ENCODE measurements at regions not wholly inside any gene's neighbourhood (a gene's known extent, or its start where the extent isn't known, plus 50 kb on each side); places are given as distances from the start of the nearest gene placed in this dataset.
"Not testable (repeated sequence)": the region's sequence is repeated elsewhere in the genome, so short reads cannot be mapped to it uniquely, and the experiment has no call there.

GRCh38 chr1:149711651-149712050 is 70.8 kb upstream of the FCGR1A start:
- TF ChIP-seq, protein P1, sequence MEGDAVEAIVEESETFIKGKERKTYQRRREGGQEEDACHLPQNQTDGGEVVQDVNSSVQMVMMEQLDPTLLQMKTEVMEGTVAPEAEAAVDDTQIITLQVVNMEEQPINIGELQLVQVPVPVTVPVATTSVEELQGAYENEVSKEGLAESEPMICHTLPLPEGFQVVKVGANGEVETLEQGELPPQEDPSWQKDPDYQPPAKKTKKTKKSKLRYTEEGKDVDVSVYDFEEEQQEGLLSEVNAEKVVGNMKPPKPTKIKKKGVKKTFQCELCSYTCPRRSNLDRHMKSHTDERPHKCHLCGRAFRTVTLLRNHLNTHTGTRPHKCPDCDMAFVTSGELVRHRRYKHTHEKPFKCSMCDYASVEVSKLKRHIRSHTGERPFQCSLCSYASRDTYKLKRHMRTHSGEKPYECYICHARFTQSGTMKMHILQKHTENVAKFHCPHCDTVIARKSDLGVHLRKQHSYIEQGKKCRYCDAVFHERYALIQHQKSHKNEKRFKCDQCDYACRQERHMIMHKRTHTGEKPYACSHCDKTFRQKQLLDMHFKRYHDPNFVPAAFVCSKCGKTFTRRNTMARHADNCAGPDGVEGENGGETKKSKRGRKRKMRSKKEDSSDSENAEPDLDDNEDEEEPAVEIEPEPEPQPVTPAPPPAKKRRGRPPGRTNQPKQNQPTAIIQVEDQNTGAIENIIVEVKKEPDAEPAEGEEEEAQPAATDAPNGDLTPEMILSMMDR (IDR thresholded peaks at IDR 0.05): not testable (repeated sequence)
- TF ChIP-seq POLR2AphosphoS5 (IDR thresholded peaks at IDR 0.05; ENCODE audit: low read depth, low read length); SIN3A (IDR thresholded peaks at IDR 0.05; ENCODE audit: borderline replicate concordance, insufficient read depth, low read depth, low read length); TCF7L2 (IDR thresholded peaks at IDR 0.05; ENCODE audit: low read depth, low read length): not testable (repeated sequence)
- TF ChIP-seq, protein P2, sequence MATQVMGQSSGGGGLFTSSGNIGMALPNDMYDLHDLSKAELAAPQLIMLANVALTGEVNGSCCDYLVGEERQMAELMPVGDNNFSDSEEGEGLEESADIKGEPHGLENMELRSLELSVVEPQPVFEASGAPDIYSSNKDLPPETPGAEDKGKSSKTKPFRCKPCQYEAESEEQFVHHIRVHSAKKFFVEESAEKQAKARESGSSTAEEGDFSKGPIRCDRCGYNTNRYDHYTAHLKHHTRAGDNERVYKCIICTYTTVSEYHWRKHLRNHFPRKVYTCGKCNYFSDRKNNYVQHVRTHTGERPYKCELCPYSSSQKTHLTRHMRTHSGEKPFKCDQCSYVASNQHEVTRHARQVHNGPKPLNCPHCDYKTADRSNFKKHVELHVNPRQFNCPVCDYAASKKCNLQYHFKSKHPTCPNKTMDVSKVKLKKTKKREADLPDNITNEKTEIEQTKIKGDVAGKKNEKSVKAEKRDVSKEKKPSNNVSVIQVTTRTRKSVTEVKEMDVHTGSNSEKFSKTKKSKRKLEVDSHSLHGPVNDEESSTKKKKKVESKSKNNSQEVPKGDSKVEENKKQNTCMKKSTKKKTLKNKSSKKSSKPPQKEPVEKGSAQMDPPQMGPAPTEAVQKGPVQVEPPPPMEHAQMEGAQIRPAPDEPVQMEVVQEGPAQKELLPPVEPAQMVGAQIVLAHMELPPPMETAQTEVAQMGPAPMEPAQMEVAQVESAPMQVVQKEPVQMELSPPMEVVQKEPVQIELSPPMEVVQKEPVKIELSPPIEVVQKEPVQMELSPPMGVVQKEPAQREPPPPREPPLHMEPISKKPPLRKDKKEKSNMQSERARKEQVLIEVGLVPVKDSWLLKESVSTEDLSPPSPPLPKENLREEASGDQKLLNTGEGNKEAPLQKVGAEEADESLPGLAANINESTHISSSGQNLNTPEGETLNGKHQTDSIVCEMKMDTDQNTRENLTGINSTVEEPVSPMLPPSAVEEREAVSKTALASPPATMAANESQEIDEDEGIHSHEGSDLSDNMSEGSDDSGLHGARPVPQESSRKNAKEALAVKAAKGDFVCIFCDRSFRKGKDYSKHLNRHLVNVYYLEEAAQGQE (IDR thresholded peaks at IDR 0.05; ENCODE audit: insufficient read depth in 1 of 2, low read depth in 2 of 2, low read length in 1 of 2): not testable (repeated sequence)

Data from Panc1 (cell line).